ENCODE measurements at regions not wholly inside any gene's neighbourhood (a gene's known extent, or its start where the extent isn't known, plus 50 kb on each side); places are given as distances from the start of the nearest gene placed in this dataset.

DNA sequence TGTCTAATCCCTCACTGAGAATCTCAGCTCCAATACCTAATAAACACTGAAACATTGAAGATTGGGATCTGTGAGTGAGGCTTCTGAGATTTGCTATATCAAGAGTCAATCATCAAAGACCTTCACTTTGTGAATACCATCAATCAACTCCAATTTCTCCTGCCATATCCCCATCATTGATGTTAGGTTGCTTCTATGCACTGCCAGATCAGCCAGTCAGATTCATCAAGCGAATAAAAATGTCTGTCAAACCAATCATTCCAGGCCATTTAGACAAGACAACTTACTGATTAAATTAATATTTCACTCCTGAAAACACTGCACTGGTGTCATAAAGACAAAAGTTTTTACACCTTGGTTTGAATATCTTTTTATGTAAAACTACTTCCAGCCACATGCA lies 1295.5 kb upstream of the LRRTM1 start:
- TF ChIP-seq, protein P1, sequence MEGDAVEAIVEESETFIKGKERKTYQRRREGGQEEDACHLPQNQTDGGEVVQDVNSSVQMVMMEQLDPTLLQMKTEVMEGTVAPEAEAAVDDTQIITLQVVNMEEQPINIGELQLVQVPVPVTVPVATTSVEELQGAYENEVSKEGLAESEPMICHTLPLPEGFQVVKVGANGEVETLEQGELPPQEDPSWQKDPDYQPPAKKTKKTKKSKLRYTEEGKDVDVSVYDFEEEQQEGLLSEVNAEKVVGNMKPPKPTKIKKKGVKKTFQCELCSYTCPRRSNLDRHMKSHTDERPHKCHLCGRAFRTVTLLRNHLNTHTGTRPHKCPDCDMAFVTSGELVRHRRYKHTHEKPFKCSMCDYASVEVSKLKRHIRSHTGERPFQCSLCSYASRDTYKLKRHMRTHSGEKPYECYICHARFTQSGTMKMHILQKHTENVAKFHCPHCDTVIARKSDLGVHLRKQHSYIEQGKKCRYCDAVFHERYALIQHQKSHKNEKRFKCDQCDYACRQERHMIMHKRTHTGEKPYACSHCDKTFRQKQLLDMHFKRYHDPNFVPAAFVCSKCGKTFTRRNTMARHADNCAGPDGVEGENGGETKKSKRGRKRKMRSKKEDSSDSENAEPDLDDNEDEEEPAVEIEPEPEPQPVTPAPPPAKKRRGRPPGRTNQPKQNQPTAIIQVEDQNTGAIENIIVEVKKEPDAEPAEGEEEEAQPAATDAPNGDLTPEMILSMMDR (IDR thresholded peaks at IDR 0.05) = no peak
- no peak for TF ChIP-seq POLR2A (IDR thresholded peaks at IDR 0.05)

Data from breast epithelium (tissue), 3 donors.